HG03175 (cell line): ENCODE measurements at regions not wholly inside any gene's neighbourhood (a gene's known extent, or its start where the extent isn't known, plus 50 kb on each side); places are given as distances from the start of the nearest gene placed in this dataset.
"Not testable (repeated sequence)": the region's sequence is repeated elsewhere in the genome, so short reads cannot be mapped to it uniquely, and the experiment has no call there.

ENCODE experiments used
- ATAC-seq: cut with Tn5 transposase; IDR thresholded peaks from one replicate; pipeline ENCODE4 v1.9.1; 2021; ENCODE audit warnings: mild to moderate bottlenecking, moderate library complexity; ENCODE audit not compliant: unreplicated experiment

DNA sequence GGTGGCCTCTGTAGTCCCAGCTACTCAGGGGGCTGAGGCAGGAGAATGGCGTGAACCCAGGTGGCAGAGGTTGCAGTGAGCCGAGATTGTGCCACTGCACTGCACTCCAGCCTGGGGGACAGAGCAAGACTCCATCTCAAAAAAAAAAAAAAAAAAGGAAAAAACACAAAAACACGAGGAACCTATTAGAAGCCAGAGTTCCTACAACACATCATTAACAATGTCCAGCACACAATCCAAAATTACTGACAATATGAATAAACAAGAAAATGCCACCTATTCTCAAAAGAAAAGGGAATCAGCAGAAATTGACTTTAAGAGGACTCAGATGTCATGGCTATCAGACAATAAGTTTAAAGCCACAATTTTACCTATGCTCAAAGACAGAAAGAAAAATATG lies 57.3 kb upstream of the HS3ST3A1 start:
- ATAC-seq, result not testable (repeated sequence)

DNA sequence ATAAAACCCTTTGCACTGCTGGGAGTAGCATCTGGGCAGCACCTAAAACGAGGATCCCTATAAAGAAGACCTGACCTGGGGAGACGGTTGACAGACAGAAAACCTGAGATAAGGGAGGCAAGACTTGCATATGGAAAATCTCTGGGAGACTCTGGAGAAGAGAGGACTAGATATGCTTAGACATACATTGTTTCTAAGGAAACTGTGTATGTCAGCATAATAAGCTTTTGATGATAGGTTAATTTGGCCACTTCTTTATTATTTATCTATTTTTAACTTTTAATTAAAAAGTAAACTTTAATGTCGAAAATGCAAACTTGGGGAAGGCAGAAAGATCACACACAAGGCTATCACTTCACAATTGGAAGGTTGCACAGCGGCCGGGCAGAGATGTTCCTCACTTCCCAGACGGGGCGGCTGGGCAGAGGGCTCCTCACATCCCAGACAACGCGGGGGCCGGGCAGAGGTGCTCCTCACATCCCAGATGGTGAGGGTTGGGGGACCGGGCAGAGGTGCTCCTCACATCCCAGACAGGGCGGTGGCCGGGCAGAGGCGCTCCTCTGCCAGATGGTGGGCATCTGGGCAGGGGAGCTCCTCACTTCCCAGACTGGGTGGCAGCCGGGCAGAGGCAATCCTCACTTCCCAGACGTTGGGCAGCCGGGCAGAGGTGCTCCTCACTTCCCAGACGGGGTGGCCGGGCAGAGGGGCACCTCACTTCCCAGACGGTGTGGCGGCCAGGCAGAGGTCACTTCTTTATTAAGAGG lies 64.3 kb upstream of the HS3ST3A1 start:
- no peak for ATAC-seq

DNA sequence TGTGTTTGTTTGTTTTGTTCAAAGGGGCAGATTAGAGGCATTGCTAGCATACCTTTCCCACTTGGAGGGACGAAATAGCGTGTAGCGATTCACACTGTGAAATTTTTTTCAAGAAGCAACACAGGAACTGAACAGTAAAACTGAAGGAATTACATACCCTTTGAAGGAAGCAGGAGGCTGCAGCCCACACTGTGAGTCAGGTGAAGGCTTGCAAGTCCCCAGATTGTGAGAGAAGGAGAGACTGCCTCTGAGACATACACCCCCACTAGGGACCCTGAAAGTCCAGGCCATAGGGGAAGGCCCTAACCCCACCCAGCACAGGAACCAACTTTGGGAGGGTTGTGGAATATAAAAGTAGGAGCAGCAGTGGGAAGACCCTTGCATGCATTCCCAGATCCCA lies 69.6 kb upstream of the HS3ST3A1 start:
- no peak for ATAC-seq

DNA sequence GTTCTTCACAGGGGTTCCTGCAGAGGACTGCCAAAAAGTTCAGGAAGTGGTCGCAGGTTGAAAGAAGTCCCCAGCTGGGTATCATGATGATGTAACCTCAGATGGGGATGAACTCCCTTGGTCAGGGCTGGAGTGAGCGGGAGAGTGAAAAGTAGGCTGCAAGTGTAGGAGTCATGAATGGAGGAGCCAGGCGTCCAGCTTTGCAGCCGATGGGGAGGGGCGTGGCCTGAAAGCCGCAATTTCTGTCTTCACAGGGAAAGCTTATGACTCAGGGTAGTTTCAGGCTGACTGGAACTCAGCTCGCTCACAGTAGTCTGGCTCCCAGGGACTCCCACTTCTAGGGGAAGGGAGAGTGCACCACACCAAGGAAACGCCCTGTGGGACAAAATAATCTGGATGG lies 70.0 kb upstream of the HS3ST3A1 start:
- no peak for ATAC-seq

DNA sequence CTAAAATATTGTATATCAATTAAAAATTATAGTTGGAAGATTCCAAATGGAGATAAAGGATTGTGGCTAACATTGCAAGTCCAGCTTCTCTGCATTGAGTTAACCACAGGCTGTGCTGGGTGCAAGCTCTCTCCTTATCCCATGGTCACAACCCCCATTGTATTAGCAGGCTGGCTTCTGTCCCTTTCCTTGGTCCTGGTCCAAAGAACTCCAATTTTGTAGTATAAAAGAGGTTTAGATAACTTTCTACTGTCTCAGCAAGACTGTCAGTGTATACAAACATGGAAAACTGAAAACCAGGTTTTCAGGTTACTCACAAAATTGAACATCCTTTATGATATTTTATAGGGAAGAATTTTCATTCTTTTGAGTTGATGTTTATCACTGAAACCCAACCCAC lies 76.6 kb upstream of the HS3ST3A1 start:
- no peak for ATAC-seq

DNA sequence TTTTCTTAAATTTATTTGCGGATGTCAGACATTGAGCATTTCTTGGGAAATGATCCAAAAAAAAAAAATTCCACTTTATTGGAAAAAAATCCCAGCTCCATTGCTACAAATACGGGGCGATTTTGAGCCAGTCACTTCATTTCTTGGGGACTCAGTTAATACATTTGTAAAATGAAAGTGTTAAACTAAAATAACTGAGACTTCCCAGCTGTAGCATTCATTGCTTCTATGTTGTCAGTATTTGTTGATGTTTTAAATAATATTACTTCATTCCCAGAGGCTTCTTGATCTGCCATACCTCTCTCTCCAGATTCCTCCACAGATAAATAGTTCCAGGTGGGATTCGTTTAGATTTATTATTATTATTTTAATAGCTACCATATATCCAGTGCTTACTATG lies 77.1 kb upstream of the HS3ST3A1 start:
- no peak for ATAC-seq

DNA sequence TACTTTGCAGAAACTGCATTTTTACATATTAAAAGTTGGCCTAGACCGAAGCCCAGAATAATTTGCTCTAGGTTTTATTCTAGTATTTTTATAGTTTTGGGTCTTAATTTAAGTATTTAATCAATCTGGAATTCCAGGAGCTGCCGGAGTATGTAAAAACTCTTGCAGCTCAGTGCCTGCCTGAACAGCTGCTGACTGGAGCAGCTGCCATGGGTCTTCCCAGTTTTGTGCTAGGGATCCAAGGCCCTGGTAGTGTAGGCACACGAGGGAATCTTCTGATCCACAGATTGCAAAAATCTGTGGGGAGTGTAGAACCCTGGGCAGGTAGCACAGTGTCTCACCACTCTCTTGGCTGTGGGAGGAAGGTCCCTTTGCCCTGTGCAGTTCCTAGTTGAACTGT lies 87.0 kb upstream of the HS3ST3A1 start:
- no peak for ATAC-seq

DNA sequence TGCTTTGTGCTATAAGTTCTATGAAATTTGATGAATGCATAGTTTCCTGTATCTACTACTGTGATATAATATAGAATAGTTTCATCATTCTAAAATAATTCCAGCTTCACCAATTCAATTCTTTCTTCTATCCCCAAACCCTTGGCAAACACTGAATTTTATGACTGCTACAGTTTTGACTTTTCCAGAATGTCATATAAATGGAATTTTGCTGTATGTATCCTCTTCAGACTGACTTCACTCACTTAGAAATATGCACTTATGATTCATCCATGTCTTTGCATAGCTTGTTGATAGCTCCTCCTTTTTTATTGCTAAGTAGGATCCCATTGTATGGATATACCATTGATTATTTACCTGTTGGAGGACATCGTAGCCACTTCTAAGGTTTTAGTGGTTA lies 89.1 kb upstream of the HS3ST3A1 start:
- ATAC-seq, result no peak

DNA sequence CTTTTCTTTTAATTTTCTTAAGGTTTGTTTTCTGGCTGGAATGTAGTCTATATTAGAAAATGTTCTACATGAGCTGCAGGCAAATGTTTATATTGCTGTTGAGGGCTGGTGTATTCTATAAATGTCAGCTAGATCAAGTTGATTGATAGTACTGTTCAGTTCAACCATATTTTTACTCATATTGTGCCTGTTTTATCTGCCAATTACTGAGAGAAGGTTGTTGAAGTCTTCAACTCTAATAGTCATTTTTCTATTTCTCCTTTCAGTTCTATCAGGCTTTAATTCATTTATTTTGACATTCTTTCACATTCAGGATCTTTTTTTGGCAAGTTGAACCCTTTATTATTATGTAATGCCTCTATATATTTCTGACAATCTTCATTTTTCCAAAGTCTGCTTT lies 93.2 kb upstream of the HS3ST3A1 start:
- no peak for ATAC-seq

DNA sequence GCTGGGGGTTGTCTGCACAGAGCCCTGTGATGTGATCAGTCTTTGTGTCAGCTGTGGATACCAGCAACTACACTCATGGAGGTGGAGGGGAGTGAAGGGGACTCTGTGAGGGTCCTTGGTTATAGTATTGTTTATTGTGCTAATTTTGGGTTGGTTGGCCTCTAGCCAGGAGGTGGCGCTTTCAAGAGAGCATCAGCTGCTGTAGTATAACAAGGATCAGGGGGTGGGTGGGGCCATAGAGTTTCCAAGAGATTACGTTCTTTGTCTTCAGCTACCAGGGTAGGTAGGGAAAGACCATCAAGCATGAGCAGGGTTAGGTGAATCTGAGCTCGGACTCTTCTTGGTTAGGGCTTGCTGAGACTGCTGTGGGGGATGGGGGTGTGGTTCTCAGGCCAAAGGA lies 97.1 kb upstream of the HS3ST3A1 start:
- ATAC-seq, result no peak

DNA sequence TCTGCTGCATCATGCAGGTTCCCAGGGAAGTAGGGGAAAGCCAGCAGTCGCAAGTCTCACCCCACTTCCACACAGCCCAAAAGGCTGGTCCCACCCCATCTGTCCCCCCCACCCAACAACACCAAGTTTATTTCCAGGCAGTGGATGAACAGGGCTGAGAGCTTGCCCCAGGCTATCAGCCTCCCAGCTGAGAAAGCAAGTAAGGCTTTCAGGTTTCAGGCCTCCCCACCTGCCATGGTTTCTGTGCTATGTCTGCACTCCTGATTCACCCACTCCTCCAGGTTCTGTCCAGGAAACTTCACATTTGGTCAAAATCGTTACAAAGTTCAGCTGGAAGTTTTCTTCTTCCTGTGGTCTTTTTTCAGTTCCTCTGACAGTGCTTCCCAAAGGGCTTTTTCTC lies 97.5 kb upstream of the HS3ST3A1 start:
- ATAC-seq, result no peak

DNA sequence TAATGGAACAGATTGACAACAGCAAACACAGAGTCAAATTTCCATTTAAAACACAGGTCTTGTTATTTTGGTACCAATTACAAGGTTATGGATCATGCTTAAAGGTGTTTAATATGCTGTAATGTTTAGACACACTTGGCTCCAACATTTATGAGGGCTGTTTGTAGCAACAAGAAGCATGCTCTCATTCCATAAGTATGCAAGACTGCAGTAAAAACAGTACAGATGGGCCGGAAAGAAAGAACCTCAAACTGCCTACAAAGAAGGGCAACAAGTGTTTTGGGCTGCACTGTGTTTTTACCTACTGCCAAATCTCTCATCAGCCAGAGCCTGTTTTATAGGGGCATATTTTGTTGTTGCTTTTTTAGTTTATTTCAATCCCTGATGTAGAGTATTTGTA lies 100.5 kb upstream of the HS3ST3A1 start:
- no peak for ATAC-seq

DNA sequence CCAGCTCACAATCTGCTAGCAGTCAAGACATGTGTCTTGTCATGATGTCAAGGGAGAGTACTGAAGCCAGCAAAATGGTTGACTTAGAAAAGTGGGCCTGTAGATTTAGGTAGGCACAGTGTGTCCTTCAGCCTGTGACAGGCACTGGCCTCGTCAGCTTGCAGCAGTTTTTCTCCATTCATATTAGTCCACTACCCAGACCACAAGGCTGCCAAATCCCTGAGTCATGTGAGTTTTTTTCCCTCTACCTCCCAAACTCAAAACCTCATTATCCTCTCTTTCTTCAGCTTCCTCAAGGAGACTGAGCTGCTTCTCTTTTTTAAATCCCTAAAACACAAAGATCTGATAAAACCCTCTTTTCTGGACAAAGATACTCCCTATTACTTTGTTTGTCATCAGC lies 102.6 kb upstream of the HS3ST3A1 start:
- no peak for ATAC-seq

DNA sequence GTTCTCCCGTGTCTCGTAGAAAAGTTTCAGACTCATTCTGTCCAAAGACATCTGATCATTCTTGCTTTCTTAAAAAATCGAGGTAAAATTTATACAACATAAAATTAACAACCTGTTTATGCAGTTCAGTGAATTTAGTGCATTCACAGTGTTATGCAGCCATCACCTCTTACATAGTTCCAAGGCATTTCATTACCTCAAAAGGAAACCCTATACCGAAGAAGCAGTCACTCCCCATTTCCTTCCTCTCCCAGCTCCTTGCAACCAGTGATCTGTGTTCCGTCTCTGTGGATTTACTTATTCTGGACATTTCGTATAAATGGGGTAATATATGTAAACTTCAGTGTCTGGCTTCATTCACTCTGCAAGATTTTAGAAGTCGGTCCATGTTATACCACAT lies 103.5 kb upstream of the HS3ST3A1 start:
- ATAC-seq, result no peak

DNA sequence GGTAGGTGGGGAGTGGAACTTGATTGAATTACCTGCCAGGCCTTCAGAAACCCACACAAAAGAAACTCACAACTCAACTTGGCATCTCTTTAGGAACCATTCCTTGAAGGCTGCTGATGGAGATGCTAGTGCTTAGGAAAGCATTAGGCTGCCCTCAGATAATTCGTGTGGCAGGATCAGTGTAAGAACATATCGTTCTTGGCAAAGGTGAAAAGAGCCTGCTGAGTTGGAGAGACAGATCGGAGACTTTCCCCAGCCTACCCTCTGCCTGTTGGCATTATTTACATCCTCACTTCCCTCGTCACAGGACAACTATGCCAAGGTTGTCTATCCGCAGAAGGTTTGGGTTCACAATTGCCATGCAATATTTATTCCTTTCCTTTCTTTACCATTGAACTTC lies 120.0 kb upstream of the HS3ST3A1 start:
- ATAC-seq, result no peak

DNA sequence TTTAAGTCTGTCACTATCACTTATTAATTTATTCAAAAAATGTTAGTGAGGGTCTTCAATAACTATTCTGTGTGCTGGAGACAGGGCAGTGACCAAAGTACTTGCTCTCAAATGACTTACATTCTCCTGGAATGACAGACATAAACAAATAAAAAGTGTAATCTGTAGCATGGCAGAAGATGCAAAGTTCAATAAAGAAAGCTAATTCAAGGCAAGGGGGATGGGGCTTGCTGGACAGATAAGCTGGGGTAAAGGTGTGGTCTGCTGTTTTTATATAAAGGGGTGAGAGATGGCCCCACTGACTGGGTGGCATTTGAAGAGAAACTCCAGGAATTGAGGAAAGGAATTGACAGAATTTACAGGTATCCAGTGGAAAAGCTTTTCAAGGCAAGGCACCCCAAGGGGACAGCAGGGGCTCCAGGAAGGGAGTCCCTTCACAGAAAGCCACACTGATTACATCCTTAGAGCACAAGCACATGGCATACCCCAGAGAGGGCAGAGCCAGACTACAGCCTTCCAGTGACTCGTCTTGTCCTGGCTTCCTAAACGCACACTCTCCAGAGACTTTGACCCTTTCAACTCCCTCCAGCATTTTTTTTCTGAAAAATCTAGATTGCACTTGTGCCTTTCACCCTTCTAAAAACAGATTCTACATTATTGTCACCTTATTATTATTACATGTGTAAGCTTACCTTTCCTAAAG lies 123.7 kb upstream of the HS3ST3A1 start:
- ATAC-seq, result no peak

DNA sequence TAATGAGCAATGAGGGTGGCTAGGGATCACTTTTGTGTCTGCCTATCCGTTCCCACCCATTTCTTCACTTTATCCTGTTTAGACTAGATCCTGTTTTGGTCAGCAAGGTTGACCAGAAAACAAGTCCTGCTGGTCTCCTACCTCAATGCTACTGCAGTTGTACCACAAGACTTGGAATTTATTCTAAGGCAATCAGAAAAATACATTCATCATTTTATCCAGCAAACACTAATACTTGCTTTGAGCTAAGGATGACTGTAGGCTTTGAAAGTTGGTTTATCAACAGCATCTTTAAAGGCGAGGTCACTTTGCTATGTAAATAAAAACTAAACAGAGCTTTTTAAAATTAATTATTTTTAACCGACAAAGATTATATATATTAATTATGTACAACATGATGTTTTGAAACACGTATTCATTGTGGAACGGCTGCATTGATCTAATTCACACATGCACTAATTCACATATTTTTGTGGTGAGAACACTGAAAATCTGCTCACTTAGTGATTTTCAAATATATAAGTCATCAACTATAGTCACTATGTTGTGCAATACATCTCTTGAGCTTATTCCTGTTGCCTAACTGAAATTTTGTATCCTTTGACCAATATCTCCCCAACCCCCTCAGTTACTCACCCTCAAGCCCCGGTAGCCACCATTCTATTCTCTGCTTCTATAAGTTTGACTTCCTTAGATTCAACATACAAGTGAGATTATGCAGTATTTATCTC lies 125.9 kb upstream of the HS3ST3A1 start:
- no peak for ATAC-seq

DNA sequence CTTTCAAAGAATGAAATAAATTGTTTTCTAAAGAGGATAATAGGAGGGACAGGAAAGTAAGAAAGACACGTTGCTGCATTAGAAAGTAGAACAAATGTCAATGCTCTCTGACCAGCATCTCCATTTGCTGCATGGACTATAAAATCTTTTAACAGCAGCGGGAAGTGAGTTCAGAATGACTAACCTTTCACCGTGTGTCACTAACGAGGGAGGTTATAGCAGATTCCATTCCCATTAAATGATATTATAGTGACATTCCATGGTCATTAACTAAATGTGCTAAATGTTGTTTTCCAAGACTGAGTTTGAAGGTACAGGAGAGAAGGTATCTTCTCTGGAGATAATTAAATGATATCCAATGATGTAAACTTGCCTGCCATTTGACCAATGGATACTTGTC lies 127.1 kb upstream of the HS3ST3A1 start:
- no peak for ATAC-seq

DNA sequence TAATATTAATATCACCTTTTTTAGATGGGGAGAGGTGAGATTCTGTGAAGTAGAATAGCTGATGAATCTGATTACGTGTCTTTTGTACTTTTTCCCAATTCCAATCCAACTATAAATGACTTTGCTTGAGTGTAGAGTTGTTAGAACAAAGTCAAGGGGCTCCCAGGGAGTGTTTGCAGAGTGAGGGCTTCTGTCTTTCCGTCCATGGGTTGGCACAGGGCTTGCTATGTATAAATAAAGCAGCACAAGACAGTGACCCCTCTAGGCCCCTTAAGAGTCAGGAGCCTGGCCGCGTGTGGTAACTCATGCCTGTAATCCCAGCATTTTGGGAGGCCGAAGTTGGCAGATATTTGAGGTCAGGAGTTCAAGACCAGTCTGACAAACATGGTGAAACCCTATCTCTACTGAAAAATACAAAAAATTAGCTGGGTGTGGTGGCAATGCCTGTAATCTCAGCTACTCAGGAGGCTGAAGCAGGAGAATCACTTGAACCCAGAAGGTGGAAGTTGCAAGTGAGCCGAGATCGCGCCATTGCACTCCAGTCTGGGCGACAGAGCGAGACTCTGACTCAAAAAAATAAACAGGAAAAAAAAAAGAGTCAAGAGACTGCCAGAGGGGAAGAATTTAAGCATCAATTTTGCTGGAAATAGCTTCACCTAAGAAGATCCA lies 127.9 kb upstream of the HS3ST3A1 start:
- no peak for ATAC-seq

DNA sequence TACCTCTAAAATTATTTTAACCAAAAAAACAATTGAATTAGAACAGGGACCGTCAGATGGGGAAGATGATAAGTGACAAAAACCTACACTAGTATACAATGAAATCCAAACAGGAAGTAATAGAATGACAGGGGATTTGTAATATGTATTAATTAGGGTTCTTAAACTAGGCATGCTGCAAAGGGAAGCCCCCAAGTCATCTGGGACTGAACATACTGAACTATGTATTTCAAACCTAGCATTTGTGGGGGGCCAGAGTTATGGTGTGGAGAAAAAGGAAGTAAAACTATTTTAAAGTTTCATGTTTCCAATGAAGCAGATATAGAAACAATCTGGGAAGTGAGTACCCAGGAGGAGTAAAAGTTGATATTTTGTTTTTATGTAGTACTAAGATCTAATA lies 133.2 kb upstream of the HS3ST3A1 start:
- ATAC-seq, result no peak

DNA sequence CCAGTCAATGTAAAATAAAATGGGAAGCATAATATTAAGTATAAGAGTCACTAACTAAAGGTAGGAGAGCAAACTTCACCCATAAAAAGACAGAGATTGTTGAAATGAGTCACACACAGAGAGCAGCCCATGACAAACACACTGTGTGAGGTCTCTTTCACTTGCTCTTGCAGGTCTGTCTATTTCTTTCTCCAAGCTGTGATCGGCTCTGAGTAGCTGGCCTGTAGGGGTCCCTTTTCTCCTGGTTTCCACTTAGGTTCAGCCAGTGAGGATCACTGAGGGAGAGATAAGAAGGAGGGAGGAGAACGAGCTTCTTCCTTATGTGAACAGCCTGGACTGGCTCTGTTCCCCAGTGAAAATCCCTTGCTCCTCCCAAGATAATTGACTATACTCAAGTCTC lies 133.7 kb upstream of the HS3ST3A1 start:
- no peak for ATAC-seq

DNA sequence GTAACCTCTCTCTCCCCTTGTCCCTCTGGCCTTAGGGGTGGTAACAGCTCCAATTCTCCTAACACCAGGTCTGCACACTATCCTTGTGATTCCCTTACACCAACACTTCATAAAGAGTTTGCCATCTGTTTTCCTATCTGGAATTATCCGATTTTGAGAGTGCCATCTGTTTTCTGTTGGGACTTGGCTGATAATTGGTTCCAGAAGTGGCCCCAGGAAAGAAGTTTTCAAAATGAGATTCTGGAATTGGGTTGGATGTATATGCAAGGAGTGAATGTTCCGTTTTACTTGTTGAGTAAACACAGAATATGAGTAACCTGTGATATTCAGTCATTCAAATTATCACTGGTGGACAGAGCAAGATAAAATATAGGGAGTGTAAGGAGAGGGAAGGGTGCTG lies 134.1 kb upstream of the HS3ST3A1 start:
- no peak for ATAC-seq
